NCI-H526 (cell line): ENCODE measurements at regions not wholly inside any gene's neighbourhood (a gene's known extent, or its start where the extent isn't known, plus 50 kb on each side); places are given as distances from the start of the nearest gene placed in this dataset.

Experiments used
- DNase-seq, 2 experiments: peaks; one replicate each; lab custom pipeline; 2025; lab: John Stamatoyannopoulos, UW

- no peak for DNase-seq
Measured at GRCh38 chr2:217656316-217656715, 346.5 kb downstream of the TNS1 start.

- DNase-seq = no peak
Measured at GRCh38 chr2:217655651-217656050, 347.1 kb downstream of the TNS1 start.

GRCh38 chr2:217654168-217654567 lies 348.6 kb downstream of the TNS1 start:
- no peak for DNase-seq

GRCh38 chr2:217652761-217653639 lies 349.8 kb downstream of the TNS1 start:
- no peak for DNase-seq

- DNase-seq = peak; percentile 13 to 77
Measured at GRCh38 chr2:217650716-217651360, 352.0 kb downstream of the TNS1 start.

- no peak for DNase-seq
Measured at GRCh38 chr2:217650229-217650628, 352.6 kb downstream of the TNS1 start.

GRCh38 chr2:217647925-217648324 lies 354.9 kb downstream of the TNS1 start:
- no peak for DNase-seq

GRCh38 chr2:217647226-217647625 lies 355.6 kb downstream of the TNS1 start:
- no peak for DNase-seq

- no peak for DNase-seq
Measured at GRCh38 chr2:217645896-217646295, 356.9 kb downstream of the TNS1 start.

GRCh38 chr2:217643789-217644301 lies 358.9 kb downstream of the TNS1 start:
- no peak for DNase-seq

- DNase-seq = no peak
Measured at GRCh38 chr2:217642944-217643343, 359.9 kb downstream of the TNS1 start.

- no peak for DNase-seq
Measured at GRCh38 chr2:217641960-217642359, 360.8 kb downstream of the TNS1 start.

- no peak for DNase-seq
Measured at GRCh38 chr2:217639481-217639880, 363.3 kb downstream of the TNS1 start.

- DNase-seq = no peak
Measured at GRCh38 chr2:217638533-217638932, 364.3 kb downstream of the TNS1 start.

GRCh38 chr2:217638031-217638430 lies 364.8 kb downstream of the TNS1 start:
- DNase-seq = no peak

- no peak for DNase-seq
Measured at GRCh38 chr2:217636991-217637561, 365.7 kb downstream of the TNS1 start.

- DNase-seq = no peak
Measured at GRCh38 chr2:217636578-217636977, 366.2 kb downstream of the TNS1 start.

- DNase-seq = no peak
Measured at GRCh38 chr2:217634871-217635270, 367.9 kb downstream of the TNS1 start.

GRCh38 chr2:217632043-217632442 lies 370.8 kb downstream of the TNS1 start:
- no peak for DNase-seq

- DNase-seq = no peak
Measured at GRCh38 chr2:217631115-217631514, 371.7 kb downstream of the TNS1 start.

- no peak for DNase-seq
Measured at GRCh38 chr2:217629347-217629746, 373.4 kb downstream of the TNS1 start.

- no peak for DNase-seq
Measured at GRCh38 chr2:217628061-217628460, 374.7 kb downstream of the TNS1 start.

- DNase-seq = no peak
Measured at GRCh38 chr2:217626926-217627325, 375.9 kb downstream of the TNS1 start.
